ENCODE measurements at regions not wholly inside any gene's neighbourhood (a gene's known extent, or its start where the extent isn't known, plus 50 kb on each side); places are given as distances from the start of the nearest gene placed in this dataset.
"Not testable (repeated sequence)": the region's sequence is repeated elsewhere in the genome, so short reads cannot be mapped to it uniquely, and the experiment has no call there.

GRCh38 chr3:81173514-81173913 is 587.9 kb downstream of the GBE1 start:
- no peak for DNase-seq

- no peak for DNase-seq
Observed at GRCh38 chr3:81170298-81170697, 591.1 kb downstream of the GBE1 start.

- DNase-seq = no peak
Observed at GRCh38 chr3:81164806-81165205, 596.6 kb downstream of the GBE1 start.

GRCh38 chr3:81161851-81162250 is 599.6 kb downstream of the GBE1 start:
- DNase-seq = no peak

- no peak for DNase-seq
Observed at GRCh38 chr3:81161100-81161499, 600.3 kb downstream of the GBE1 start.

GRCh38 chr3:81154611-81155143 is 606.8 kb downstream of the GBE1 start:
- no peak for DNase-seq

- DNase-seq = no peak
Observed at GRCh38 chr3:81152156-81152555, 609.3 kb downstream of the GBE1 start.

- no peak for DNase-seq
Observed at GRCh38 chr3:81132995-81133394, 628.5 kb downstream of the GBE1 start.

GRCh38 chr3:81105789-81106488 is 655.5 kb downstream of the GBE1 start:
- DNase-seq = no peak

- no peak for DNase-seq
Observed at GRCh38 chr3:81105206-81105605, 656.2 kb downstream of the GBE1 start.

GRCh38 chr3:81097889-81098288 is 663.6 kb downstream of the GBE1 start:
- no peak for DNase-seq

- no peak for DNase-seq
Observed at GRCh38 chr3:81095956-81096355, 665.5 kb downstream of the GBE1 start.

GRCh38 chr3:81094986-81095385 is 666.5 kb downstream of the GBE1 start:
- DNase-seq = no peak

- DNase-seq = no peak
Observed at GRCh38 chr3:81087607-81088006, 673.8 kb downstream of the GBE1 start.

GRCh38 chr3:81086348-81086747 is 675.1 kb downstream of the GBE1 start:
- DNase-seq = no peak

GRCh38 chr3:81080608-81081007 is 680.8 kb downstream of the GBE1 start:
- DNase-seq = no peak

- no peak for DNase-seq
Observed at GRCh38 chr3:81072591-81072990, 688.9 kb downstream of the GBE1 start.

GRCh38 chr3:81068546-81068945 is 692.9 kb downstream of the GBE1 start:
- no peak for DNase-seq

- no peak for DNase-seq
Observed at GRCh38 chr3:81063896-81064295, 697.5 kb downstream of the GBE1 start.

- not testable (repeated sequence) for DNase-seq
Observed at GRCh38 chr3:81051133-81051532, 710.3 kb downstream of the GBE1 start.

- DNase-seq = no peak
Observed at GRCh38 chr3:81048058-81048665, 713.3 kb downstream of the GBE1 start.

GRCh38 chr3:81045976-81046375 is 715.5 kb downstream of the GBE1 start:
- DNase-seq = no peak

- no peak for DNase-seq
Observed at GRCh38 chr3:81045246-81045645, 716.2 kb downstream of the GBE1 start.

GRCh38 chr3:81043660-81044199 is 717.7 kb downstream of the GBE1 start:
- no peak for DNase-seq

Measured in suppressor macrophage treated with lipopolysaccharide for 1 hour (primary cell).